Fibroblast of skin of back (primary cell): ENCODE measurements at regions not wholly inside any gene's neighbourhood (a gene's known extent, or its start where the extent isn't known, plus 50 kb on each side); places are given as distances from the start of the nearest gene placed in this dataset.

Experiments used
- DNase-seq: peaks from one replicate; pipeline ENCODE4 v3.0.0-alpha.2; 2013

GRCh38 chr2:122927197-122927596 is 1097.9 kb upstream of the CNTNAP5 start:
- no peak for DNase-seq

- DNase-seq: no peak
These were observed 1097.2 kb upstream of the CNTNAP5 start for GRCh38 chr2:122927710-122928557.

GRCh38 chr2:122929347-122929746 is 1095.7 kb upstream of the CNTNAP5 start:
- DNase-seq: no peak

- DNase-seq: no peak
These were observed 1089.6 kb upstream of the CNTNAP5 start for GRCh38 chr2:122935506-122935905.

GRCh38 chr2:122939796-122940195 is 1085.3 kb upstream of the CNTNAP5 start:
- DNase-seq: no peak

- DNase-seq: no peak
These were observed 1075.6 kb upstream of the CNTNAP5 start for GRCh38 chr2:122949523-122949922.

- DNase-seq: no peak
These were observed 1069.3 kb upstream of the CNTNAP5 start for GRCh38 chr2:122955776-122956175.

GRCh38 chr2:122960759-122961641 is 1064.1 kb upstream of the CNTNAP5 start:
- DNase-seq: peak; percentile 48

- DNase-seq: no peak
These were observed 1058.6 kb upstream of the CNTNAP5 start for GRCh38 chr2:122966461-122966860.

- no peak for DNase-seq
These were observed 1047.5 kb upstream of the CNTNAP5 start for GRCh38 chr2:122977580-122977979.

GRCh38 chr2:122980671-122981070 is 1044.4 kb upstream of the CNTNAP5 start:
- no peak for DNase-seq

GRCh38 chr2:122982936-122983335 is 1042.2 kb upstream of the CNTNAP5 start:
- no peak for DNase-seq

- no peak for DNase-seq
These were observed 1036.5 kb upstream of the CNTNAP5 start for GRCh38 chr2:122988395-122989221.

GRCh38 chr2:122993592-122993991 is 1031.5 kb upstream of the CNTNAP5 start:
- DNase-seq: no peak

GRCh38 chr2:122999258-122999657 is 1025.8 kb upstream of the CNTNAP5 start:
- no peak for DNase-seq

GRCh38 chr2:122999821-123000220 is 1025.3 kb upstream of the CNTNAP5 start:
- no peak for DNase-seq

GRCh38 chr2:123002660-123003248 is 1022.3 kb upstream of the CNTNAP5 start:
- no peak for DNase-seq

GRCh38 chr2:123015186-123015585 is 1009.9 kb upstream of the CNTNAP5 start:
- DNase-seq: no peak

- no peak for DNase-seq
These were observed 989.5 kb upstream of the CNTNAP5 start for GRCh38 chr2:123035541-123035940.

- no peak for DNase-seq
These were observed 988.8 kb upstream of the CNTNAP5 start for GRCh38 chr2:123036300-123036699.

GRCh38 chr2:123040506-123040905 is 984.6 kb upstream of the CNTNAP5 start:
- peak; percentile 19 for DNase-seq

GRCh38 chr2:123043458-123043857 is 981.6 kb upstream of the CNTNAP5 start:
- no peak for DNase-seq
